ENCODE measurements at regions not wholly inside any gene's neighbourhood (a gene's known extent, or its start where the extent isn't known, plus 50 kb on each side); places are given as distances from the start of the nearest gene placed in this dataset.

- in situ Hi-C loops (cut with HindIII; ENCODE audit: low sequenced_read_pairs), result no loop called here
- no peak for TF ChIP-seq CTCF (IDR thresholded peaks at IDR 0.05; ENCODE audit: low read depth, low read length, missing control alignments)
- H3K4me3 ChIP-seq (ENCODE audit: low read depth, low read length), result no peak overlapping the region
- DNase-seq (ENCODE audit: low read depth), result no peak
These were observed 1002.6 kb downstream of the TMTC2 start for GRCh38 chr12:83689333-83689732.

GRCh38 chr12:83676781-83677295 is 990.1 kb downstream of the TMTC2 start:
- H3K4me3 ChIP-seq (ENCODE audit: low read depth, low read length), result no peak overlapping the region
- in situ Hi-C loops (cut with HindIII; ENCODE audit: low sequenced_read_pairs), result no loop called here
- no peak for TF ChIP-seq CTCF (IDR thresholded peaks at IDR 0.05; ENCODE audit: low read depth, low read length, missing control alignments)
- DNase-seq (ENCODE audit: low read depth), result no peak

- in situ Hi-C loops (cut with HindIII; ENCODE audit: low sequenced_read_pairs), result no loop called here
- H3K4me3 ChIP-seq (ENCODE audit: low read depth, low read length), result no peak overlapping the region
- DNase-seq (ENCODE audit: low read depth), result no peak
- no peak for TF ChIP-seq CTCF (IDR thresholded peaks at IDR 0.05; ENCODE audit: low read depth, low read length, missing control alignments)
These were observed 980.0 kb downstream of the TMTC2 start for GRCh38 chr12:83666690-83667089.

GRCh38 chr12:83665634-83666218 is 979.0 kb downstream of the TMTC2 start:
- TF ChIP-seq CTCF (IDR thresholded peaks at IDR 0.05; ENCODE audit: low read depth, low read length, missing control alignments), result no peak
- H3K4me3 ChIP-seq (ENCODE audit: low read depth, low read length), result no peak overlapping the region
- DNase-seq (ENCODE audit: low read depth), result no peak
- in situ Hi-C loops (cut with HindIII; ENCODE audit: low sequenced_read_pairs), result no loop called here

- in situ Hi-C loops (cut with HindIII; ENCODE audit: low sequenced_read_pairs), result no loop called here
- no peak for DNase-seq (ENCODE audit: low read depth)
These were observed 977.9 kb downstream of the TMTC2 start for GRCh38 chr12:83664650-83665049.

GRCh38 chr12:83660727-83661358 is 974.1 kb downstream of the TMTC2 start:
- no peak for TF ChIP-seq CTCF (IDR thresholded peaks at IDR 0.05; ENCODE audit: low read depth, low read length, missing control alignments)
- in situ Hi-C loops (cut with HindIII; ENCODE audit: low sequenced_read_pairs), result no loop called here
- no peak overlapping the region for H3K4me3 ChIP-seq (ENCODE audit: low read depth, low read length)
- no peak for DNase-seq (ENCODE audit: low read depth)

More at GRCh38 chr12:83664650-83665049, 977.9 kb downstream of the TMTC2 start:
- no peak overlapping the region for H3K4me3 ChIP-seq (ENCODE audit: low read depth, low read length)
- no peak for TF ChIP-seq CTCF (IDR thresholded peaks at IDR 0.05; ENCODE audit: low read depth, low read length, missing control alignments)

Data from astrocyte of the cerebellum (primary cell).